OCI-LY3 (cell line): ENCODE measurements at regions not wholly inside any gene's neighbourhood (a gene's known extent, or its start where the extent isn't known, plus 50 kb on each side); places are given as distances from the start of the nearest gene placed in this dataset.

Experiments used
- CTCF ChIP-seq: fragments of 200-600, 300-600 bp; sonication (generic); IDR thresholded peaks from 2 replicates; pipeline ENCODE4 v1.5.1; 2014; ENCODE audit warnings: antibody characterized with exemption, low read length, low read depth
- EZH2phosphoT487 ChIP-seq: fragments of 200-600 bp; shearing (Covaris generic); IDR thresholded peaks from 2 replicates; pipeline ENCODE4 v1.6.1; 2018; ENCODE audit warnings: antibody characterized with exemption, mixed run types, low read depth

- TF ChIP-seq CTCF (no peak), EZH2phosphoT487 (no peak)
These were observed 86.5 kb downstream of the DHRS2 start for GRCh38 chr14:23722675-23723074.
